K562 (cell line): ENCODE measurements at regions not wholly inside any gene's neighbourhood (a gene's known extent, or its start where the extent isn't known, plus 50 kb on each side); places are given as distances from the start of the nearest gene placed in this dataset.

Experiments
- ATAC-seq: fragments of 200-7000 bp; cut with Tn5 transposase; 3 replicates; pipeline ENCODE4 v1.9.1; 2020; ENCODE audit warnings: moderate library complexity
- BruUV-seq: library from RNA; stranded (reverse); fragments of 400-500 nt; replicated peaks from 2 replicates; lab custom pipeline; 2021; lab: Mats Ljungman, UMichigan
- CTCF ChIA-PET: fragments of 300-600 bp; formaldehyde crosslinking; extraction: SDS; loops from one replicate; lab custom pipeline; 2021; ENCODE audit warnings: low intra/inter-chr PET ratio; lab: Yijun Ruan, JAX
- POLR2A ChIA-PET: fragments of 300-600, 350-650 bp; sonication (Branson Sonifier 250); formaldehyde crosslinking; extraction: SDS; loops from one replicate; lab custom pipeline; 2021; ENCODE audit warnings: antibody characterized with exemption, inconsistent platforms; lab: Yijun Ruan, JAX
- DNase-seq, 4 experiments: peaks; one replicate each; pipeline versions ENCODE4 v3.0.0 to v3.0.0-alpha.2; 2011 to 2018; ENCODE audit warnings: low spot score in 3 of 4, mixed read lengths in 3 of 4; ENCODE audit errors: extremely low read depth in 1 of 4
- FAIRE-seq: peaks from 2 replicates; lab custom pipeline; 2011; peaks lifted over from hg19 to GRCh38; lab: Jason Lieb, UNC
- H2AFZ ChIP-seq: 2 replicates; pipeline ENCODE4 v1.6.0; 2011; ENCODE audit warnings: low read depth, low read length, control low read depth, inconsistent platforms
- H3K27ac ChIP-seq: fragments of 200-600 bp; 3 replicates; pipeline ENCODE4 v1.8.0; 2011; ENCODE audit warnings: low read depth, mild to moderate bottlenecking, control low read depth, inconsistent platforms, low read length, moderate library complexity, mixed read lengths; ENCODE audit errors: extremely low read depth
- H3K27me3 ChIP-seq, 2 experiments: fragments of 300-600 bp in 1 of 2; 2 replicates in 1 of 2; 3 replicates in 1 of 2; pipeline versions ENCODE4 v1.6.0 to v1.8.0; 2011; ENCODE audit warnings: inconsistent platforms in 2 of 2, low read length in 2 of 2, mild to moderate bottlenecking in 1 of 2, mixed read lengths in 1 of 2, moderate library complexity in 1 of 2; ENCODE audit not compliant: control insufficient read depth in 2 of 2, insufficient read depth in 2 of 2
- H3K36me3 ChIP-seq: fragments of 300-600 bp; 3 replicates; pipeline ENCODE4 v1.8.0; 2011; ENCODE audit warnings: mild to moderate bottlenecking, low read length, inconsistent platforms; ENCODE audit not compliant: control insufficient read depth, insufficient read depth
- H3K4me1 ChIP-seq, 2 experiments: fragments of 200-600 bp in 1 of 2; replicated peaks in 1 of 2; 2 replicates in 1 of 2; 3 replicates in 1 of 2; pipeline versions ENCODE4 v1.5.1 to v1.8.0; 2011; ENCODE audit warnings: inconsistent platforms in 2 of 2, low read length in 2 of 2, mild to moderate bottlenecking in 1 of 2, mixed read lengths in 1 of 2, moderate library complexity in 1 of 2; ENCODE audit not compliant: control insufficient read depth in 2 of 2, insufficient read depth in 2 of 2
- H3K4me2 ChIP-seq: 2 replicates; pipeline ENCODE4 v1.6.1; 2011; ENCODE audit warnings: low read length, control low read depth, inconsistent platforms, mixed read lengths; ENCODE audit not compliant: insufficient read depth
- H3K4me3 ChIP-seq: fragments of 200-600 bp; sonication (generic), shearing (Covaris generic); 2 replicates; pipeline ENCODE4 v1.5.1; 2016; ENCODE audit warnings: control low read depth, inconsistent platforms
- H3K79me2 ChIP-seq: fragments of 200-600 bp; 3 replicates; pipeline ENCODE4 v1.8.0; 2011; ENCODE audit warnings: low read length, inconsistent platforms; ENCODE audit not compliant: control insufficient read depth, insufficient read depth
- H3K9ac ChIP-seq, 2 experiments: 2 replicates each; pipeline versions ENCODE4 v1.6.0 to v1.6.1; 2011; ENCODE audit warnings: low read depth in 2 of 2, low read length in 2 of 2, control low read depth in 1 of 2, inconsistent platforms in 1 of 2, mild to moderate bottlenecking in 1 of 2, mixed read lengths in 1 of 2; ENCODE audit not compliant: insufficient read depth in 1 of 2
- H3K9me1 ChIP-seq: one replicate; pipeline ENCODE4 v1.6.0; 2011; ENCODE audit warnings: inconsistent platforms, mild to moderate bottlenecking, low read length, moderate library complexity; ENCODE audit not compliant: control insufficient read depth, insufficient read depth
- H3K9me3 ChIP-seq: replicated peaks from 2 replicates; pipeline ENCODE4 v1.5.1; 2011; ENCODE audit warnings: low read depth, low read length, inconsistent platforms; ENCODE audit not compliant: control insufficient read depth, insufficient read depth
- H4K20me1 ChIP-seq: replicated peaks from 2 replicates; pipeline ENCODE4 v1.6.1; 2011; ENCODE audit warnings: low read length, inconsistent platforms, mixed read lengths; ENCODE audit not compliant: control insufficient read depth, insufficient read depth
- GTF2F1 ChIP-seq: IDR thresholded peaks from 2 replicates; pipeline ENCODE4 v1.6.1; 2011; ENCODE audit warnings: low read depth, low read length, improper control_type of control experiment
- JUND ChIP-seq, 2 experiments: IDR thresholded peaks; 2 replicates in 1 of 2; 3 replicates in 1 of 2; pipeline ENCODE4 v1.6.1; 2011; ENCODE audit warnings: borderline replicate concordance in 2 of 2, low read depth in 2 of 2, low read length in 2 of 2, improper control_type of control experiment in 1 of 2, missing biosample characterization in 1 of 2, missing genetic modification characterization in 1 of 2, missing genetic modification reagents in 1 of 2
- NFIC ChIP-seq: fragments of 450-650 bp; IDR thresholded peaks from 2 replicates; pipeline ENCODE4 v1.6.1; 2017; ENCODE audit warnings: mild to moderate bottlenecking, inconsistent platforms
- TAF7 ChIP-seq: fragments of 450-650 bp; IDR thresholded peaks from 2 replicates; pipeline ENCODE4 v1.6.1; 2016; ENCODE audit warnings: missing genetic modification characterization, missing compliant biosample characterization
- TRIM25 ChIP-seq: fragments of 450-650 bp; IDR thresholded peaks from 2 replicates; pipeline ENCODE4 v1.7.0; 2016; ENCODE audit warnings: borderline replicate concordance
- ZNF165 ChIP-seq: fragments of 250-450 bp; sonication (Bioruptor Pico); IDR thresholded peaks from 2 replicates; pipeline ENCODE4 v1.4.0; 2020; ENCODE audit warnings: borderline replicate concordance
- ZNF384 ChIP-seq: IDR thresholded peaks from 2 replicates; pipeline ENCODE4 v1.6.1; 2012; ENCODE audit warnings: low read depth, low read length, improper control_type of control experiment
- WGBS: fragments of 100-300 bp; shearing (Covaris generic); methylation state at CpG from one replicate; pipeline ENCODE4 v1.1.6; 2016; ENCODE audit warnings: low coverage, mixed read lengths; ENCODE audit not compliant: insufficient coverage; ENCODE audit errors: missing lambda C conversion rate; 5-methylcytosine and 5-hydroxymethylcytosine counted together
- in situ Hi-C: fragments of 300-500 bp; cut with MboI; formaldehyde crosslinking; loops from 4 replicates; pipeline ENCODE4 v1.15.0; 2018; ENCODE audit warnings: inconsistent platforms, mixed read lengths
- intact Hi-C: fragments of 100-400 bp; cut with micrococcal nuclease; formaldehyde crosslinking; loops from 2 replicates; pipeline ENCODE4 v1.14.2; 2022

- Histone ChIP-seq H3K27me3 (0 out of 5 replicates have a peak, but pooled peaks cover 0 to 5% of the 10 kb centered on the region in 2 experiments), H3K4me3 (no peak overlapping the region), H3K4me1 (no peaks in the 10 kb centered on the region), H4K20me1 (no peaks in the 10 kb centered on the region), H3K9me3 (no peaks in the 10 kb centered on the region), H3K36me3 (no peaks in the 10 kb centered on the region), H3K4me2 (no peak overlapping the region), H3K27ac (no peak overlapping the region), H3K9me1 (no peaks in the 10 kb centered on the region), H2AFZ (no peak overlapping the region), H3K79me2 (no peaks in the 10 kb centered on the region), H3K9ac (no peak overlapping the region)
- in situ Hi-C loops = no loop called here
- 1% methylated on average over 6 of the region's 6 CpGs for WGBS
- ChIA-PET POLR2A (no interaction called here), CTCF (no interaction called here)
- TF ChIP-seq GTF2F1 = no peak
- no peak for TF ChIP-seq TRIM25
- no peak for TF ChIP-seq NFIC
- no peak for TF ChIP-seq TAF7 (tag)
- TF ChIP-seq ZNF165 (CRISPR knock-in tag) = no peak
- TF ChIP-seq JUND (IDR thresholded peaks at IDR 0.05; ENCODE audit: borderline replicate concordance, low read depth, low read length) = no peak
- no peak for TF ChIP-seq JUND (tag; IDR thresholded peaks at IDR 0.05; ENCODE audit: borderline replicate concordance, low read depth, low read length)
- TF ChIP-seq ZNF384 = no peak
- no peak for FAIRE-seq
- no TSS peak for BruUV-seq
- intact Hi-C loops = no loop called here
- ATAC-seq = no peak
- DNase-seq = no peak
These were observed 296.0 kb downstream of the PTPRU start for GRCh38 chr1:29532285-29532684.
